Activated CD8-positive, alpha-beta memory T cell treated with anti-CD3 and anti-CD28 coated beads, Interleukin-2, amount 50 U/mL, for 48 hours (primary cell): ENCODE measurements at regions not wholly inside any gene's neighbourhood (a gene's known extent, or its start where the extent isn't known, plus 50 kb on each side); places are given as distances from the start of the nearest gene placed in this dataset.

Experiments
- DNase-seq: peaks from one replicate; pipeline ENCODE4 v3.0.0-alpha.2; 2020

- no peak for DNase-seq
Measured at GRCh38 chr20:2237059-2237458, 58.7 kb upstream of the TGM3 start.

- DNase-seq: no peak
Measured at GRCh38 chr20:2238601-2239000, 57.2 kb upstream of the TGM3 start.

- no peak for DNase-seq
Measured at GRCh38 chr20:2240835-2241234, 55.0 kb upstream of the TGM3 start.

GRCh38 chr20:2242678-2243077, 53.1 kb upstream of the TGM3 start:
- DNase-seq: no peak

- no peak for DNase-seq
Measured at GRCh38 chr20:2244523-2244922, 51.3 kb upstream of the TGM3 start.

GRCh38 chr20:2244993-2245392, 50.8 kb upstream of the TGM3 start:
- DNase-seq: no peak

- no peak for DNase-seq
Measured at GRCh38 chr20:2245637-2246036, 50.2 kb upstream of the TGM3 start.
